ENCODE measurements at regions not wholly inside any gene's neighbourhood (a gene's known extent, or its start where the extent isn't known, plus 50 kb on each side); places are given as distances from the start of the nearest gene placed in this dataset.

DNA sequence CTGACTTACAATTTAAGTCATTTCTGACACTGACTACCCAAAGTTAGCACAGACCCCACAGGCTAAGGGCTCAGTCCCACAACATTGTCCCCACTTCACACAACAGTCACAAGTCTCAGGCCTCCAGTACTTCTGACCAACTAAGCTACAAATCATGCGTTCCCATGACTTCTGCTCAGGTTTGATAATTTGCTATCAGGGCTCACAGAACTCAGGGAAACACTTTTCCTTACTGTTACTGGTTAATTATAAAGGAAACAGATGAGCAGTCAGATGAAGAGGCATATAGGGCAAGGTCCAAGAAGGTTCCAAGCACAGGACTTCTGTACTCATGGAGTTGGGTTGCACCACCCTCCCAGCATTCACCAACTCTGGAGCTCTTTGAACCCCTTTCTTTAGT, 151.2 kb upstream of the TNR start:
- no peak for DNase-seq (ENCODE audit: low spot score)
- Histone ChIP-seq H3K4me3 (no peak overlapping the region), H3K36me3 (no peaks in the 10 kb centered on the region), H3K9me3 (no peaks in the 10 kb centered on the region), H3K27me3 (replicated peaks; ENCODE audit: insufficient read depth) (no peaks in the 10 kb centered on the region), H3K4me1 (replicated peaks) (no peaks in the 10 kb centered on the region), H3K27ac (no peak overlapping the region)
- no peak for TF ChIP-seq POLR2AphosphoS5 (IDR thresholded peaks at IDR 0.05)
- TF ChIP-seq, protein P1, sequence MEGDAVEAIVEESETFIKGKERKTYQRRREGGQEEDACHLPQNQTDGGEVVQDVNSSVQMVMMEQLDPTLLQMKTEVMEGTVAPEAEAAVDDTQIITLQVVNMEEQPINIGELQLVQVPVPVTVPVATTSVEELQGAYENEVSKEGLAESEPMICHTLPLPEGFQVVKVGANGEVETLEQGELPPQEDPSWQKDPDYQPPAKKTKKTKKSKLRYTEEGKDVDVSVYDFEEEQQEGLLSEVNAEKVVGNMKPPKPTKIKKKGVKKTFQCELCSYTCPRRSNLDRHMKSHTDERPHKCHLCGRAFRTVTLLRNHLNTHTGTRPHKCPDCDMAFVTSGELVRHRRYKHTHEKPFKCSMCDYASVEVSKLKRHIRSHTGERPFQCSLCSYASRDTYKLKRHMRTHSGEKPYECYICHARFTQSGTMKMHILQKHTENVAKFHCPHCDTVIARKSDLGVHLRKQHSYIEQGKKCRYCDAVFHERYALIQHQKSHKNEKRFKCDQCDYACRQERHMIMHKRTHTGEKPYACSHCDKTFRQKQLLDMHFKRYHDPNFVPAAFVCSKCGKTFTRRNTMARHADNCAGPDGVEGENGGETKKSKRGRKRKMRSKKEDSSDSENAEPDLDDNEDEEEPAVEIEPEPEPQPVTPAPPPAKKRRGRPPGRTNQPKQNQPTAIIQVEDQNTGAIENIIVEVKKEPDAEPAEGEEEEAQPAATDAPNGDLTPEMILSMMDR (IDR thresholded peaks at IDR 0.05): no peak
- TF ChIP-seq POLR2A (IDR thresholded peaks at IDR 0.05): no peak
- 97% methylated on average over 1 of the region's 1 CpG for WGBS
- intact Hi-C loops (cut with DNase I): no loop called here

DNA sequence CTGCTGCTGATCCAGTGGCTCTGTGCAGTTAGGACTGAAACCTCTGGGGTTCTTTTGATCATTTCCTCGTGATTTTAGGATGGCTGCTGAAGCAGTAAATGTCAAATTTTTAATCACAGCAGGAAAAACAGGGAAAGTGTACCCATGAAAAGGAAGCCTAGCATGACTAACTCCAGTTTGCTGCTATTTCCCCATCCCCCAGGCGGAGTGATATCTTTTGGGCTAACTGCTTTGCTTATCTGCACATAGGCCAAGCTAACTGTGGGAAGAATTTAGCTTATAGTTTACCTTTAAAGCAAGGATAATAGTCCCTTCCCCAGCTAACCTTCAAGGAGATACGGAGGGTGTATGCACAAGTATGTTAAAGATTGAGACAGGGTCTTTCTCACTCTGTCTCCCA, 149.8 kb upstream of the TNR start:
- intact Hi-C loops (cut with DNase I): no loop called here
- no peaks in the 10 kb centered on the region for H3K4me1 ChIP-seq (replicated peaks)
- no peaks in the 10 kb centered on the region for H3K36me3 ChIP-seq
- no peaks in the 10 kb centered on the region for H3K9me3 ChIP-seq
- H3K4me3 ChIP-seq: no peak overlapping the region
- no peaks in the 10 kb centered on the region for H3K27me3 ChIP-seq (replicated peaks; ENCODE audit: insufficient read depth)
- 66% methylated on average over 3 of the region's 3 CpGs for WGBS
- no peak for TF ChIP-seq POLR2A (IDR thresholded peaks at IDR 0.05)
- TF ChIP-seq POLR2AphosphoS5 (IDR thresholded peaks at IDR 0.05): no peak
- TF ChIP-seq, protein P1 (IDR thresholded peaks at IDR 0.05): no peak
- DNase-seq (ENCODE audit: low spot score): no peak
- H3K27ac ChIP-seq: no peak overlapping the region

DNA sequence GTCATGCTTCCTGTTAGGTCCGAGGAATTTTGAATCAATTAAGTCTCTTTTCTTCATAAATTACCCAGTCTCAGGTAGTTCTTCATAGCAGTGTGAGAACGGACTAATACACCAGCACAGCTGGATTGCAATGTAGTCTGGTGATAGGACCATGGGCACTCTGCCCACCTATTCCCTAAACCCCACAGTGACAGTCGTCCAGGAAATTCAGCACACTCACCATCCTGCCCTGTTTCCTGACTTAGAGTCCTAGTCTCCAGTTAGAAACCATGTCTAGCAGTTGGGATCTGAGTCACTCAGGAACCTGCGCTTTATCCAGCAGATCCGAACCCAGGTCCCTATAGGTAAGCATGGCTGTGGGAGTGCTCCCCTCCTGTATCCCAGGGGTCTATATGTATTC, 149.3 kb upstream of the TNR start:
- H3K4me1 ChIP-seq (replicated peaks): no peaks in the 10 kb centered on the region
- H3K9me3 ChIP-seq: no peaks in the 10 kb centered on the region
- intact Hi-C loops (cut with DNase I): no loop called here
- no peak overlapping the region for H3K27ac ChIP-seq
- 86% methylated on average over 5 of the region's 5 CpGs for WGBS
- no peak for TF ChIP-seq POLR2A (IDR thresholded peaks at IDR 0.05)
- TF ChIP-seq POLR2AphosphoS5 (IDR thresholded peaks at IDR 0.05): no peak
- TF ChIP-seq, protein P1 (IDR thresholded peaks at IDR 0.05): no peak
- H3K4me3 ChIP-seq: no peak overlapping the region
- no peaks in the 10 kb centered on the region for H3K36me3 ChIP-seq
- DNase-seq (ENCODE audit: low spot score): no peak
- H3K27me3 ChIP-seq (replicated peaks; ENCODE audit: insufficient read depth): no peaks in the 10 kb centered on the region

DNA sequence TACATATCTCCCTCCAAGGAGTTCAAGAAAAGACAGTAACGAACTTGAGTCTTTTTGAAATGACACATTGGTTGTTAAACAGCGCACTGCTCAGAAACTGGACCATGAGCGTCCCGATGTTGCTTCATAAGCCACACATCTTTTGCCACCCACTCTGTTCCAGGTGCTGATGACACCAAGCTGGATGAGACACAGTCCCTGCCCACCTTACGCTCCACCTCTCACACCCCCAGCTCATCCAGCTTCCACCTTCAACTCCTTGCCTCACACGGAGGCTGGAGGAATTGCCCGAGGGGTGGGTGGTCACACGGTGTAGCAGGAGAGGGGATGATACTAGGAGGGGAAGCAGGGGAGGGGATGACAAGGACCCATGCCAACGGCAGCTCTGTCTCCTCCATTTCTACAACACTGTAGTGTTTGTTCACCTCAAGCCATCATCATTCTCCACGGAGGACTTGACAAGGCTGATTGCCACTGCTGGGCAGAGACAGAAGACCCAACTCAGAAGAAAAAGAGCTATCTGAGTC, 148.5 kb upstream of the TNR start:
- Histone ChIP-seq H3K36me3 (no peaks in the 10 kb centered on the region), H3K4me1 (replicated peaks) (no peaks in the 10 kb centered on the region), H3K9me3 (no peaks in the 10 kb centered on the region), H3K27ac (no peak overlapping the region), H3K4me3 (no peak overlapping the region), H3K27me3 (replicated peaks; ENCODE audit: insufficient read depth) (no peaks in the 10 kb centered on the region)
- intact Hi-C loops (cut with DNase I): no loop called here
- no peak for DNase-seq (ENCODE audit: low spot score)
- TF ChIP-seq, protein P1 (IDR thresholded peaks at IDR 0.05): no peak
- TF ChIP-seq POLR2AphosphoS5 (IDR thresholded peaks at IDR 0.05) (no peak), POLR2A (IDR thresholded peaks at IDR 0.05) (no peak)
- WGBS: 67% methylated on average over 10 of the region's 10 CpGs

DNA sequence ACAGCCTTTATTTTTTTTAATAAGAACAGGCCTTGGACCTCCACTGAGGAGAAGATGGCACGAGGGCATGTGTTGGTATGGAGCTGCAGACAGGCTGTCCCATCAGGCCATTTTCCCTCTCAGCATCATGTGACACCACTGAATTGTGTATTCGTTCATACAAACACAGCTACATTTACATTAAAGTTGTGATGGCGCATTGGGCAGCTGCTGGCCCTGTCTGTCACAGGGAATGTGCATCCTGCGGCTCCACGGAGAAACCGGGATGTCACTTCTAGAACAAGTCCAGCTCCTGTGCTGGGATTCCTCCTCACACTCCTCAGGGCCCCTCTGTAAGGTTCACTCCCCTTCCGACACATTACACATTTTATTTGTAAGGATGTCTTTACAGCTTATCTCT, 147.6 kb upstream of the TNR start:
- Histone ChIP-seq H3K27me3 (replicated peaks; ENCODE audit: insufficient read depth) (no peaks in the 10 kb centered on the region), H3K4me3 (no peak overlapping the region), H3K9me3 (no peaks in the 10 kb centered on the region), H3K27ac (no peak overlapping the region), H3K4me1 (replicated peaks) (no peaks in the 10 kb centered on the region), H3K36me3 (no peaks in the 10 kb centered on the region)
- DNase-seq (ENCODE audit: low spot score): no peak
- intact Hi-C loops (cut with DNase I): no loop called here
- 81% methylated on average over 7 of the region's 7 CpGs for WGBS
- TF ChIP-seq POLR2AphosphoS5 (IDR thresholded peaks at IDR 0.05): no peak
- TF ChIP-seq, protein P1 (IDR thresholded peaks at IDR 0.05): no peak
- TF ChIP-seq POLR2A (IDR thresholded peaks at IDR 0.05): no peak

All from prostate gland (tissue), 2 donors.